PC-3 (cell line): ENCODE measurements at regions not wholly inside any gene's neighbourhood (a gene's known extent, or its start where the extent isn't known, plus 50 kb on each side); places are given as distances from the start of the nearest gene placed in this dataset.

Experiments
- EZH2phosphoT487 ChIP-seq: fragments of 300-600 bp; sonication (generic); IDR thresholded peaks from 2 replicates; pipeline ENCODE4 v1.6.1; 2018; ENCODE audit warnings: mild to moderate bottlenecking, antibody characterized with exemption, low read length, borderline replicate concordance
- TF ChIP-seq, protein P1 (sequence below): fragments of 300-600 bp; sonication (generic); conservative IDR thresholded peaks from 2 replicates; pipeline ENCODE4 v1.5.1; 2017; ENCODE audit warnings: antibody characterized with exemption, low read depth, mild to moderate bottlenecking, low read length

DNA sequence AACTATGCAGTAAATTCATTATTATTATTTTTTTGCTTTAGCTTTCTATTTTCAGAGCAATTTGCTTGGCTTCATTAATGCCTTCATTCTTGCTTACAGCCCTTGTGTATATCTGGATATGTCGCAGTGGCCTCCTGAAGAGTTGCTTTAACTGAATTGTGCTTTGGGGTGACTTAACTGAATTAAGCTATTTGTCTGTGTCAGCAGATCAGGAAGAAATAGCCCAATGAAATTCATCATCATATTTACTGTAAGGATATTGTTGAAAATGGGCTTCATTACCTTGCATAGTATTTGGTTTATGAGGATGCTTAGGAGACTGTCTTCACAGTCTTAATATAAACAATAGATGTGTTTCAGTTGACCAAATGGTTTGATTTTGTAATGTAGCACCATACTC is 59.7 kb upstream of the PIP4K2A start:
- no peak for TF ChIP-seq EZH2phosphoT487
- TF ChIP-seq, protein P1, sequence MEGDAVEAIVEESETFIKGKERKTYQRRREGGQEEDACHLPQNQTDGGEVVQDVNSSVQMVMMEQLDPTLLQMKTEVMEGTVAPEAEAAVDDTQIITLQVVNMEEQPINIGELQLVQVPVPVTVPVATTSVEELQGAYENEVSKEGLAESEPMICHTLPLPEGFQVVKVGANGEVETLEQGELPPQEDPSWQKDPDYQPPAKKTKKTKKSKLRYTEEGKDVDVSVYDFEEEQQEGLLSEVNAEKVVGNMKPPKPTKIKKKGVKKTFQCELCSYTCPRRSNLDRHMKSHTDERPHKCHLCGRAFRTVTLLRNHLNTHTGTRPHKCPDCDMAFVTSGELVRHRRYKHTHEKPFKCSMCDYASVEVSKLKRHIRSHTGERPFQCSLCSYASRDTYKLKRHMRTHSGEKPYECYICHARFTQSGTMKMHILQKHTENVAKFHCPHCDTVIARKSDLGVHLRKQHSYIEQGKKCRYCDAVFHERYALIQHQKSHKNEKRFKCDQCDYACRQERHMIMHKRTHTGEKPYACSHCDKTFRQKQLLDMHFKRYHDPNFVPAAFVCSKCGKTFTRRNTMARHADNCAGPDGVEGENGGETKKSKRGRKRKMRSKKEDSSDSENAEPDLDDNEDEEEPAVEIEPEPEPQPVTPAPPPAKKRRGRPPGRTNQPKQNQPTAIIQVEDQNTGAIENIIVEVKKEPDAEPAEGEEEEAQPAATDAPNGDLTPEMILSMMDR = no peak
